ENCODE measurements at regions not wholly inside any gene's neighbourhood (a gene's known extent, or its start where the extent isn't known, plus 50 kb on each side); places are given as distances from the start of the nearest gene placed in this dataset.
"Not testable (repeated sequence)": the region's sequence is repeated elsewhere in the genome, so short reads cannot be mapped to it uniquely, and the experiment has no call there.

DNA sequence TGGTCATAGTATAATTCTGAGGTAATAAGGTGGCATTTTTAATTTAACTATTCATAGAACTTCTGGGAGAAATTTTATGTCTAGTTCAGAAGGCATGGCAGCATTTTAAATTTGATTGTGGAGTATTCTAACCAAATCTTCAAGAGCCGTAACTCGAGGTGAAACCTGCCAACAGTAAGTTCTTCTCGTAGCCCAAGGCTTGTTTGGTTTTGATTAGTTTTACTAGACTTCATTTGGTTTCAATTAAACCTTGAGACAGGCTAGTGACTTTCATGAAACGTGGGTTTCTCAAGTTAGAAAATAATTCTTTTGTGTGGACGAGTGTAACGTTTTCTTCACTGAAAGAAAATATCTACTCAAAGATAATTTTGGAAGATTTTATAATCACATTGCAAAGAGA lies 395.5 kb downstream of the USP25 start (continued):
- TF ChIP-seq, protein P1, sequence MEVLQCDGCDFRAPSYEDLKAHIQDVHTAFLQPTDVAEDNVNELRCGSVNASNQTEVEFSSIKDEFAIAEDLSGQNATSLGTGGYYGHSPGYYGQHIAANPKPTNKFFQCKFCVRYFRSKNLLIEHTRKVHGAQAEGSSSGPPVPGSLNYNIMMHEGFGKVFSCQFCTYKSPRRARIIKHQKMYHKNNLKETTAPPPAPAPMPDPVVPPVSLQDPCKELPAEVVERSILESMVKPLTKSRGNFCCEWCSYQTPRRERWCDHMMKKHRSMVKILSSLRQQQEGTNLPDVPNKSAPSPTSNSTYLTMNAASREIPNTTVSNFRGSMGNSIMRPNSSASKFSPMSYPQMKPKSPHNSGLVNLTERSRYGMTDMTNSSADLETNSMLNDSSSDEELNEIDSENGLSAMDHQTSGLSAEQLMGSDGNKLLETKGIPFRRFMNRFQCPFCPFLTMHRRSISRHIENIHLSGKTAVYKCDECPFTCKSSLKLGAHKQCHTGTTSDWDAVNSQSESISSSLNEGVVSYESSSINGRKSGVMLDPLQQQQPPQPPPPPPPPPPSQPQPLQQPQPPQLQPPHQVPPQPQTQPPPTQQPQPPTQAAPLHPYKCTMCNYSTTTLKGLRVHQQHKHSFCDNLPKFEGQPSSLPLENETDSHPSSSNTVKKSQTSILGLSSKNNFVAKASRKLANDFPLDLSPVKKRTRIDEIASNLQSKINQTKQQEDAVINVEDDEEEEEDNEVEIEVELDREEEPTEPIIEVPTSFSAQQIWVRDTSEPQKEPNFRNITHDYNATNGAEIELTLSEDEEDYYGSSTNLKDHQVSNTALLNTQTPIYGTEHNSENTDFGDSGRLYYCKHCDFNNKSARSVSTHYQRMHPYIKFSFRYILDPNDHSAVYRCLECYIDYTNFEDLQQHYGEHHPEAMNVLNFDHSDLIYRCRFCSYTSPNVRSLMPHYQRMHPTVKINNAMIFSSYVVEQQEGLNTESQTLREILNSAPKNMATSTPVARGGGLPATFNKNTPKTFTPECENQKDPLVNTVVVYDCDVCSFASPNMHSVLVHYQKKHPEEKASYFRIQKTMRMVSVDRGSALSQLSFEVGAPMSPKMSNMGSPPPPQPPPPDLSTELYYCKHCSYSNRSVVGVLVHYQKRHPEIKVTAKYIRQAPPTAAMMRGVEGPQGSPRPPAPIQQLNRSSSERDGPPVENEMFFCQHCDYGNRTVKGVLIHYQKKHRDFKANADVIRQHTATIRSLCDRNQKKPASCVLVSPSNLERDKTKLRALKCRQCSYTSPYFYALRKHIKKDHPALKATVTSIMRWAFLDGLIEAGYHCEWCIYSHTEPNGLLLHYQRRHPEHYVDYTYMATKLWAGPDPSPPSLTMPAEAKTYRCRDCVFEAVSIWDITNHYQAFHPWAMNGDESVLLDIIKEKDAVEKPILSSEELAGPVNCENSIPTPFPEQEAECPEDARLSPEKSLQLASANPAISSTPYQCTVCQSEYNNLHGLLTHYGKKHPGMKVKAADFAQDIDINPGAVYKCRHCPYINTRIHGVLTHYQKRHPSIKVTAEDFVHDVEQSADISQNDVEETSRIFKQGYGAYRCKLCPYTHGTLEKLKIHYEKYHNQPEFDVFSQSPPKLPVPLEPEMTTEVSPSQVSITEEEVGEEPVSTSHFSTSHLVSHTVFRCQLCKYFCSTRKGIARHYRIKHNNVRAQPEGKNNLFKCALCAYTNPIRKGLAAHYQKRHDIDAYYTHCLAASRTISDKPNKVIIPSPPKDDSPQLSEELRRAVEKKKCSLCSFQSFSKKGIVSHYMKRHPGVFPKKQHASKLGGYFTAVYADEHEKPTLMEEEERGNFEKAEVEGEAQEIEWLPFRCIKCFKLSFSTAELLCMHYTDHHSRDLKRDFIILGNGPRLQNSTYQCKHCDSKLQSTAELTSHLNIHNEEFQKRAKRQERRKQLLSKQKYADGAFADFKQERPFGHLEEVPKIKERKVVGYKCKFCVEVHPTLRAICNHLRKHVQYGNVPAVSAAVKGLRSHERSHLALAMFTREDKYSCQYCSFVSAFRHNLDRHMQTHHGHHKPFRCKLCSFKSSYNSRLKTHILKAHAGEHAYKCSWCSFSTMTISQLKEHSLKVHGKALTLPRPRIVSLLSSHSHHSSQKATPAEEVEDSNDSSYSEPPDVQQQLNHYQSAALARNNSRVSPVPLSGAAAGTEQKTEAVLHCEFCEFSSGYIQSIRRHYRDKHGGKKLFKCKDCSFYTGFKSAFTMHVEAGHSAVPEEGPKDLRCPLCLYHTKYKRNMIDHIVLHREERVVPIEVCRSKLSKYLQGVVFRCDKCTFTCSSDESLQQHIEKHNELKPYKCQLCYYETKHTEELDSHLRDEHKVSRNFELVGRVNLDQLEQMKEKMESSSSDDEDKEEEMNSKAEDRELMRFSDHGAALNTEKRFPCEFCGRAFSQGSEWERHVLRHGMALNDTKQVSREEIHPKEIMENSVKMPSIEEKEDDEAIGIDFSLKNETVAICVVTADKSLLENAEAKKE (CRISPR knock-in tag; IDR thresholded peaks at IDR 0.05): no peak
- TF ChIP-seq CREB1 (CRISPR knock-in tag; IDR thresholded peaks at IDR 0.05; ENCODE audit: low read depth): no peak
- TF ChIP-seq NANOG (IDR thresholded peaks at IDR 0.05; ENCODE audit: borderline replicate concordance): no peak
- TF ChIP-seq EZH2 (IDR thresholded peaks at IDR 0.05; ENCODE audit: low read depth, unreplicated experiment): no peak
- no peak for TF ChIP-seq JUNB (IDR thresholded peaks at IDR 0.05; ENCODE audit: unreplicated experiment)

DNA sequence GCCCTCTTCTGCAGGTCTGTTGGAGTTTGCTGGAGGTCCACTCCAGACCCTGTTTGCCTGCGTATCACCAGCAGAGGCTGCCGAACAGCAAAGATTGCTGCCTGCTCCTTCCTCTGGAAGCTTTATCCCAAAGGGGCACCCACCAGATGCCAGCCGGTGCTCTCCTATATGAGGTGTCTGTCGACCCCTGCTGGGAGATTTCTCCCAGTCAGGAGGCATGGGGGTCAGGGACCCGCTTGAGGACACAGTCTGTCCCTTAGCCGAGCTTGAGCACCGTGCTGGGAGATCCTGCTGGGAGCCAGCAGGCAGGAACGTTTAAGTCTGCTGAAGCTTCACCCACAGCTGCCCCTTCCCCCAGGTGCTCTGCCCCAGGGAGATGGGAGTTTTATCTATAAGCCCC lies 402.7 kb downstream of the USP25 start:
- H3K4me3 ChIP-seq: not testable (repeated sequence)

More for the DNA sequence above, 402.7 kb downstream of the USP25 start:
- H3K27me3 ChIP-seq (ENCODE audit: insufficient read depth); H3K4me1 Mint-ChIP-seq; H3K79me2 ChIP-seq (replicated peaks; ENCODE audit: insufficient read depth); H4K20me1 ChIP-seq (replicated peaks; ENCODE audit: insufficient read depth); H3K4me1 ChIP-seq (ENCODE audit: insufficient read depth); ATAC-seq; H3K27ac Mint-ChIP-seq; H3F3A ChIP-seq (replicated peaks; ENCODE audit: low read depth); H3K4me3 Mint-ChIP-seq; DNase-seq (ENCODE audit: low spot score); H3K27ac ChIP-seq (ENCODE audit: low read depth); H3K27me3 Mint-ChIP-seq (ENCODE audit: insufficient read depth, low read depth, poor library complexity); H3K36me3 Mint-ChIP-seq (ENCODE audit: low read depth); H3K36me3 ChIP-seq (ENCODE audit: insufficient read depth); H3K9me2 ChIP-seq (ENCODE audit: insufficient read depth); H2AFZ ChIP-seq; H3K9me3 Mint-ChIP-seq; H3K4me2 ChIP-seq: not testable (repeated sequence)
- TF ChIP-seq CTCF (conservative IDR thresholded peaks at IDR 0.05; ENCODE audit: low read depth in 2 of 2): peak in 1 of 2 experiments; percentile 14; a peak in 1 of 4 replicates

Data from GM23338 (cell line).